ENCODE measurements at regions not wholly inside any gene's neighbourhood (a gene's known extent, or its start where the extent isn't known, plus 50 kb on each side); places are given as distances from the start of the nearest gene placed in this dataset.

GRCh38 chr12:125674554-125675338 is 609.5 kb downstream of the AACS start:
- DNase-seq (ENCODE audit: low read depth in 2 of 2): no peak

- no peak for DNase-seq (ENCODE audit: low read depth in 2 of 2)
Observed at GRCh38 chr12:125676366-125676765, 611.1 kb downstream of the AACS start.

- no peak for DNase-seq (ENCODE audit: low read depth in 2 of 2)
Observed at GRCh38 chr12:125677829-125678228, 612.6 kb downstream of the AACS start.

GRCh38 chr12:125678589-125678993 is 613.4 kb downstream of the AACS start:
- DNase-seq (ENCODE audit: low read depth in 2 of 2): no peak

- no peak for DNase-seq (ENCODE audit: low read depth in 2 of 2)
Observed at GRCh38 chr12:125683748-125684381, 618.6 kb downstream of the AACS start.

GRCh38 chr12:125684968-125685790 is 619.9 kb downstream of the AACS start:
- no peak for DNase-seq (ENCODE audit: low read depth in 2 of 2)

GRCh38 chr12:125685915-125686314 is 620.7 kb downstream of the AACS start:
- DNase-seq (ENCODE audit: low read depth in 2 of 2): no peak

- no peak for DNase-seq (ENCODE audit: low read depth in 2 of 2)
Observed at GRCh38 chr12:125687403-125687802, 622.2 kb downstream of the AACS start.

GRCh38 chr12:125687820-125688219 is 622.6 kb downstream of the AACS start:
- DNase-seq (ENCODE audit: low read depth in 2 of 2): no peak

GRCh38 chr12:125688223-125688622 is 623.0 kb downstream of the AACS start:
- no peak for DNase-seq (ENCODE audit: low read depth in 2 of 2)

GRCh38 chr12:125688881-125689280 is 623.6 kb downstream of the AACS start:
- DNase-seq (ENCODE audit: low read depth in 2 of 2): no peak

- DNase-seq (ENCODE audit: low read depth in 2 of 2): no peak
Observed at GRCh38 chr12:125689576-125690410, 624.6 kb downstream of the AACS start.

- DNase-seq (ENCODE audit: low read depth in 2 of 2): no peak
Observed at GRCh38 chr12:125690841-125691240, 625.6 kb downstream of the AACS start.

- DNase-seq (ENCODE audit: low read depth in 2 of 2): no peak
Observed at GRCh38 chr12:125696054-125696453, 630.8 kb downstream of the AACS start.

GRCh38 chr12:125704803-125705202 is 639.6 kb downstream of the AACS start:
- DNase-seq (ENCODE audit: low read depth in 2 of 2): no peak

- DNase-seq (ENCODE audit: low read depth in 2 of 2): no peak
Observed at GRCh38 chr12:125720961-125721360, 655.7 kb downstream of the AACS start.

GRCh38 chr12:125734137-125734536 is 668.9 kb downstream of the AACS start:
- no peak for DNase-seq (ENCODE audit: low read depth in 2 of 2)

GRCh38 chr12:125738211-125738610 is 673.0 kb downstream of the AACS start:
- DNase-seq (ENCODE audit: low read depth in 2 of 2): no peak

- no peak for DNase-seq (ENCODE audit: low read depth in 2 of 2)
Observed at GRCh38 chr12:125742413-125742812, 677.2 kb downstream of the AACS start.

- no peak for DNase-seq (ENCODE audit: low read depth in 2 of 2)
Observed at GRCh38 chr12:125744201-125744600, 679.0 kb downstream of the AACS start.

- DNase-seq (ENCODE audit: low read depth in 2 of 2): no peak
Observed at GRCh38 chr12:125755512-125755911, 690.3 kb downstream of the AACS start.

GRCh38 chr12:125766091-125766490 is 700.9 kb downstream of the AACS start:
- no peak for DNase-seq (ENCODE audit: low read depth in 2 of 2)
